ENCODE measurements at regions not wholly inside any gene's neighbourhood (a gene's known extent, or its start where the extent isn't known, plus 50 kb on each side); places are given as distances from the start of the nearest gene placed in this dataset.

DNA sequence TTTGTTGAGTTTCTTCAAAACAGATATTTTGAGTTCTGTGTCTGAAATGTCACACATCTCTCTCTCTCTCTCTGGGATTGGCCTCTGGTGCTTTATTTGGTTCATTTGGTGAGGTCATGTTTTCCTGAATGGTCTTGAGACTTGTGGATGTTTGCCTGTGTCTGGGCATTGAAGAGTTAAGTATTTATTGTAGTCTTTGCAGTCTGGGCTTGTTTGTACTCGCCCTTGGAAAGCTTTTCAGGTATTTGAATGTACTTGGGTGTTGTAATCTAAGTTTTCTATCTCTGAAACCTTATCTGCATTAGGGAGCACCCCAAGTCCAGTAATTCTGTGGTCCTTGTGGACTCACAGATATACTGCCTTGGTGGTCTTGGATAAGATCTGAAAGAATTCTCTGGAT lies 106.7 kb upstream of the PRSS58 start:
- H3K4me3 ChIP-seq (ENCODE audit: low read depth, low read length) = no peak overlapping the region
- DNase-seq (ENCODE audit: low read depth) = no peak

DNA sequence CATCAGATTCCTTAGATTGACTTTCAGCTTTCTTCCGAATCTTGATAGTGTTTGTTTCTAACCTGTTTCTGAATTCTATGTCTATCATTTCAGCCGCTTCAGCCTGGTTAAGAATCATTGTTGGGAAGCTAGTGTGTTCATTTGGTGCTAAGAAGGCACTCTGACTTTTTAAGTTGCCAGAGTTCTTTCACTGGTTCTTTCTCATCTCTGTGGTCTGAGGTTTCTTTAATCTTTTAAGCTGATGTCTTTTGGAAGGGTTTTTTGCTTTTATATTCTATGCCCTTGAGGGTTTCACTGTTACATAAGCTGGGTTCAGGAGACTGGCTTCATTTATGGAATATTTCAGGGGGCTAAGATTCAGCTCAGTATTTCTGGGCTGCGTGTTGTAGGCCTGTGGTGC lies 104.5 kb upstream of the PRSS58 start:
- no peak for DNase-seq (ENCODE audit: low read depth)

DNA sequence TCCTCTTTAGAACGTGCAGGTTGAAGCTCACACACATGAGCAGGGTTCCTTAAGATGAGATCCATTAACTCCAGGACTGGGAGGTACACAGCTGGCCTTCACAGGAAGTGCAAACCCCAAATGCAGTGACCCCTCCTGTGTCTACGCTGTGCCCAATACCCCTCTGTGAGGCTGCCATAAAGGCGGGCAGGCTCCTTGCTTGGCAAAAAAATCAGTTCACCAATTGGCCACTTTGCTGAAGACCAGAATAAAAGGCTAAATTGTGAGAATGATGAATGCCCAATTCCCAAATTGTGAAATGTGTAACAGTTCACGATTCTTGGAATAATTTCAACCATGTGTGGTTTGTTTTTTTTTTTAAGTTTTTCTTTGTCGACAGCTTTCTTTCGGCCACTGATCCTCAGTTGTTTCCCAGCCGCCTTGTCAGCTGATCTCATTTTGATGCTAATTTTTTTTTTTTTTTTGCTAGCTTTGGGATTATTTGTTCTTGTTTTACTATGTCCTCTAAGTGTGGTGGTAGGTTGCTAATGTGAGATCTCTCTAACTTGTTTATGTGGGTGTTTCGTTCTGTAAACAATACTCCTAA lies 101.9 kb upstream of the PRSS58 start:
- peak; percentile 11 for DNase-seq (ENCODE audit: low read depth)
- no peak overlapping the region for H3K4me3 ChIP-seq (ENCODE audit: low read depth, low read length)

More for the DNA sequence above, 104.5 kb upstream of the PRSS58 start:
- H3K4me3 ChIP-seq (ENCODE audit: low read depth, low read length) = no peak overlapping the region

DNA sequence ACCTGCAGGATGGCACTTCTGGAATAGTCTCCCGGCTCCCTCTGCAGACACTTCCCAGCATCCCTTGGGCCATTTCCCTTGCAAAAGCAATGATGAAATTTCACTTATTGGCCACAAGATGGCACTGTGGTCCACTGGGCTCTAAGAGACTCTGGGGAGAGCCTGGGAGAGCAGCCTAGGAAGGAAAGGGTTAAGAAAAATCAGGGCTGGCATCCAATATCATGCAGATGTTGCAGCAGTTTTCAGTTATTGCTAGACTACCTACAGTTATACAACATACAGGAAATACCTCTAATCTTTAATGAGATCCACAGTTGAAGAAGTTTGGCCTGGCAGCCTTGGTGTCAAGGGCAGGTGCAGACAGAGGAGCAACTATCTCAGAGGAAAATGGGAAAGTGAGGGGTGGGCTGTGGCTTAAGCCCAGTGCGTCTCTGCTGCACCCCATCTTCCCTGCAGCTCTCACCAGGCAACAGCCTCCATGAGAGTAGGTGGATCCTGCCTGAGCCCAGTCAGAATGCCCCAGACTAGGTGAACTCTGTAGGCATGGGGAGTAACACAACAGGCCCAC lies 100.2 kb upstream of the PRSS58 start:
- no peak overlapping the region for H3K4me3 ChIP-seq (ENCODE audit: low read depth, low read length)
- DNase-seq (ENCODE audit: low read depth) = peak; percentile 54

DNA sequence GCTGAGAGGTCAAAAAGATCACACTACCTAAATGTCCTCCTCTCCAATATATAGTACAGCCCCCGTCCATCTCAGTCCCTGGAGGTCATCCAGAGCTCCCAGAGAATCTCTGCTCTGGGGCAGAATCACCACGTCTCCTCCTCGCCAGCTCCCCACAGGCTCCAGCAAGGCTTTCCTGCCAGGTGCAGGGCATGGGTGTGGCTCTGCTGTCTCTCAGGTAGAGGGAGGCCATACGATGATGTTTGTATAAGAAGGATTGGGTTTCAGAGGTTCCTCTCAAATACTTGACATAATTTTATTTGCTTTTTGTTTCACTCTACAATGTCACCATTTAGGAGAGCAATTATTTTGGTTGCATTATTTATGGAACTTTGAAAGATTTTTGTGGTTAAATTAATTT lies 98.3 kb upstream of the PRSS58 start:
- DNase-seq (ENCODE audit: low read depth) = no peak

DNA sequence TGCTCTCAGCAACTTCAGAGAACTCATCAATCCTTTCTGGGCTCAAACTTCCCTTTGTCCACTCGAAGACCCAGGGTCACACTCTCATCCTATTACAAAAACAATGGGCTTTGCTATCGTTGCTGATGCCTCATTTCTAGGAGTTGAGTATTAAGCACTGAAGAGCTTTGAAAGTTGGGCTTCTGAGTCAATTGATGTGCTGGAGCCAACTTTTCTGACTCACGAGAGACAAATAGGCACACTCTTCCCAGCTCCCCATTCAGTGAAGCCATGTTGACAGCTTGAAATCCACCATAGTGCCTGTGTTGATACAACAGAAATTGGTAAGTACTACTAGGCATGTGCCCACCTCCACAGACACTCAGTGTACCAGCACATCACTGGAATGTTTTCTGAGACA lies 97.5 kb upstream of the PRSS58 start:
- H3K4me3 ChIP-seq (ENCODE audit: low read depth, low read length) = no peak overlapping the region
- peak; percentile 71 for DNase-seq (ENCODE audit: low read depth)

More for the DNA sequence above, 98.3 kb upstream of the PRSS58 start:
- no peak overlapping the region for H3K4me3 ChIP-seq (ENCODE audit: low read depth, low read length)

DNA sequence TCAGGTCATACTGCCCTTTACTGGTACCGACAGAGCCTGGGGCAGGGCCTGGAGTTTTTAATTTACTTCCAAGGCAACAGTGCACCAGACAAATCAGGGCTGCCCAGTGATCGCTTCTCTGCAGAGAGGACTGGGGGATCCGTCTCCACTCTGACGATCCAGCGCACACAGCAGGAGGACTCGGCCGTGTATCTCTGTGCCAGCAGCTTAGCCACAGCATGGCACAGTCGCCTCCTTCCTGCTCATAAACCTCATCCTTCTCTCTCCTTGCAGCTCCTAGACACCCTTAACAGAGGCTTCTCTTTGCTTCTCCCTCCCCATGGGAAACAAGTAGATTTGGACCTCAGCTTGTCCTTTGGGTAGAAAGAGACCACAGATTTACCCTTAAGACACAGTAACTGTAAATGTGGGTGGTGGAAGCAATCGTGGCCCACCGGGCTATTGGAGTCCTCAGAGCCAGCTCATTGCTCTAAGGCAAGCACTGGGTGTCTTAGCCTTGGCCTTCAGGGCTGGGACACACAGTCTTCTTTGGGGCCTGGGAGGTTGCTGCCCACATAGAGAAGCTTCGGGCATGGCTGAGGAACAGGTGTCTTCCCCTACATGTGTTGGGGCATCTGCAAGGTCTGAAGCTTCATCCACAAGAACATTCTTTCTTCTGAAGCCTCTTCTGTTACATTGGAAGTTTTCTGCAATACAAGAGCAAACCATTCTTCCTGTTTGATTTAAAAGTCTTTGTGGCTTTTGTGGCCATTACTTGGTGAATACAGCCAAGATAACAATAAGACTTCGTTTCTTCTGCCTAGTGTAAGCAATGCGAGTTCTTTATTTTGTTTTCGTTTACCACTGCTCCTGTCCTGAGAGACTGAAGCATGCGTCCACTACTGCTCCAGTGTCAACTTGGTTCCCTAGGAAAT lies 95.5 kb upstream of the PRSS58 start:
- H3K4me3 ChIP-seq (ENCODE audit: low read depth, low read length) = no peak overlapping the region
- no peak for DNase-seq (ENCODE audit: low read depth)

DNA sequence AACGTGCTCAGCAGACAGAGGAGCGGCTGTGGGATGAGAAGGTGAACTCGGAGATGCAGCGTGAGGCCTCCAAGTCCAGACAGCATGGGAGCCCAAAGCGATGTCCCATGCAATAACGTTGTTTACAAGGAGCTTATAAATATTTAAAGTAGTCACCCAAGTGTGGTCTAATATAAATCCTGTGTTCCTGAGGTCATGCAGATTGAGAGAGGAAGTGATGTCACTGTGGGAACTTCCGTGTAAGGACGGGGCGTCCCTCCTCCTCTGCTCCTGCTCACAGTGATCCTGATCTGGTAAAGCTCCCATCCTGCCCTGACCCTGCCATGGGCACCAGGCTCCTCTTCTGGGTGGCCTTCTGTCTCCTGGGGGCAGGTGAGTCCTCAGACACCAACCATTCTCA lies 94.7 kb upstream of the PRSS58 start:
- no peak for DNase-seq (ENCODE audit: low read depth)
- H3K4me3 ChIP-seq (ENCODE audit: low read depth, low read length) = no peak overlapping the region

DNA sequence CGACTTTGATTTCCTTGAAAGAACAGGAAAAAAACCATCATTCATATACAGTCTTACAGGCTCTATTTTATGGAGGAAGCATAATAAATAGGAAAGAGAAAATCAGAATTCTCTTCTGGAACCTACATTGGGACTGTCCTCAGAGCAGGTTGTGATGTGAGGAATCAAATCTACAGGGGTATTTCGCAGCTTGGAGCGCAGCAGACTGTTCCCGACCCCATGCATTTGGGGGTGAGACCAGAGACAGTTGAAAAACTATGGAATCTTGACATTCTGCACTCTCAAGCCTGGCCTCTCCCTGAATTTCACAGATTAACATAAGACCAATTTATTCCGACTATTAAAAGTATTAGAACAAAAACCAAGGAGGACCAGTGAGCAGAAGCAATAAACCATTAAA lies 93.3 kb upstream of the PRSS58 start:
- no peak for DNase-seq (ENCODE audit: low read depth)
- H3K4me3 ChIP-seq (ENCODE audit: low read depth, low read length) = no peak overlapping the region

DNA sequence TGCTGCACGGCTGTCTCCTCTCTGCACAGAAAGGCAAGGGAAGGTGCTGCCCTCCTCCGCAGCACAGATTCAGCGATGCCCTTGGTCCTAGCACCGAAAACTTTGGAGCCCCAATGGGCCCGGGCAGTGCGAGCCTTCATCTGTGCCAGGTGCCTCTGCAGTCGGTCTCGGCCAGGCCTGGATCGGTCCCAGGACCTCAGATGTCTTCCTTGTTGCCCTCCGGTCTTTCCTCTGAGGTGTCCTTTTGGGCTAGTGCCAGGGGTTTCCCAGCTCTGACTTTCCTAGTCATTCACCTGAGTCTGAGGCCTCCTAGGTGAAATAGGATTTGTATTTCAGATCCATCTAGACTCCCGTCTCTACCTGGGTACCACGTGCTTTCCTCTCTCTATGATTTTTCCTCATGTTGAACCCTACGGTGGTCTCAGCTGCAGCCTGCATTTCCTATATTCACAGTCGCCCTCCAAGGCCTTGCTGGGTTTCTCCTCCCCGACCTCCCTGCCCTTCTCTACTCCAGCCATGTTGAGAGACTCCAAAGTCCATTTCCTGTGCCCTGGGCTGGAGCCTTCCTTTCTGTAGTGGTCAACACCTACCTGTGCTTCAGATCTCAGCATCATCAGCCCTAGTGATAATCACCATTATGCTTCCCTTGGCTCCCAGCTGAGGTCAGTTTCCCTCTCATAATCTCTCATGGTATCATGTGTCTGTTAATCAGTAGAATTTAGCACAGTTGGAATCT lies 92.0 kb upstream of the PRSS58 start:
- H3K4me3 ChIP-seq (ENCODE audit: low read depth, low read length) = no peak overlapping the region
- DNase-seq (ENCODE audit: low read depth) = no peak

DNA sequence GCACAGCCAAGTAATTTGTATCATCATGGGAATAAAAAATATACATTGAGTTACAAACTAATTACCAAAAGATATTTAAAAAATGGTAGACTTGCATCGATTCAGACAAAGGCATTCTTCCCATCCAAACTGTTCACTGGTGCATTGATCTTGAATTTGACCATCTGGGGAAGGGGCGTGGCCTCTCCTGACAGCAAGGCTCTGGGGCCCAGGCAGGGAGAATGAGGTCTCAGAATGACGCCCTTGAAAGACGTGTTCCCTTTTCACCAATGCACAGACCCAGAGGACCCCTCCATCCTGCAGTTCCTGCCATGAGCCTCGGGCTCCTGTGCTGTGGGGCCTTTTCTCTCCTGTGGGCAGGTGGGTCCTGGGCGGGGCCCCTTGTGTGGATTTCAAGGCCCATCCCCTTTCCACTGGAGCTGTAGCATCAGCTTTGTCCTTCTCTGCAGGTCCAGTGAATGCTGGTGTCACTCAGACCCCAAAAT lies 91.1 kb upstream of the PRSS58 start:
- DNase-seq (ENCODE audit: low read depth) = no peak
- no peak overlapping the region for H3K4me3 ChIP-seq (ENCODE audit: low read depth, low read length)

DNA sequence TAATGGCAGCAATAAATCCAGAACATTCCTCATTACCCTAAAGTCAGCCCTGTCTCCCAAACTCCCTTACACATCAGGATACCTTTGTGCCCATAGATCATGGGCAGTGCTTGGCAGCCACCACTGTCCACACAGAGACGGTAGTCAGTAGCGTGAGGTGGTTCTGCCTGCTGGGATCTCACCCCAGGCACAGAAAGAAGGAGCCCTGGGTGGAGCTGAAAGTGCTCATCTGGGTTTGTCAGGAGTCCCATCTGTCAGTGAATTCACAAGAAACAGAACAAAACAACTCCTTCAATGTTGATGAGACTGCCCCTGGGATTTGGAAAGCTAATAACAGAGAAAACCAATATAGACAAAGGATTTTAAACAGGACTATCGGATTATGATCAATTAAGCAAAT lies 90.2 kb upstream of the PRSS58 start:
- DNase-seq (ENCODE audit: low read depth) = no peak

DNA sequence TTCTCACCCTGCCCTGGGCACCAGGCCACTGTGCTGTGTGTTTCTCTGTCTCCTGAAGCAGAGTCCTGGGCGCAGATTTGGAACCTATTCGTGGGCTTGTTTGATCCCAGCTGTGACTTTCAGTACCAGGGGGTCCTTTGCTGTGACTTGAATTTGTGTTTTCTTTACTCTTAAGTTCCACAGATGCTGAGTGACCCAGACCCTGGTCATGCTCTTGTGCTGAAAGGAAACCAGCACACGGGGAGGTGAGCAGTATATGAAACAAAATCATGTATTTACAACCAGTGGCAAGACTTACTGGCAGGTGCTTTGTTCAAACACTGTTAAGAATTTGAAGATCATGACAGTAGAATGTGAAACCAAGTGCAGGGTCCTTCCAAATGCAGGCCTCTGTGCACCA lies 89.2 kb upstream of the PRSS58 start:
- no peak overlapping the region for H3K4me3 ChIP-seq (ENCODE audit: low read depth, low read length)
- no peak for DNase-seq (ENCODE audit: low read depth)

More for the DNA sequence above, 90.2 kb upstream of the PRSS58 start:
- no peak overlapping the region for H3K4me3 ChIP-seq (ENCODE audit: low read depth, low read length)

DNA sequence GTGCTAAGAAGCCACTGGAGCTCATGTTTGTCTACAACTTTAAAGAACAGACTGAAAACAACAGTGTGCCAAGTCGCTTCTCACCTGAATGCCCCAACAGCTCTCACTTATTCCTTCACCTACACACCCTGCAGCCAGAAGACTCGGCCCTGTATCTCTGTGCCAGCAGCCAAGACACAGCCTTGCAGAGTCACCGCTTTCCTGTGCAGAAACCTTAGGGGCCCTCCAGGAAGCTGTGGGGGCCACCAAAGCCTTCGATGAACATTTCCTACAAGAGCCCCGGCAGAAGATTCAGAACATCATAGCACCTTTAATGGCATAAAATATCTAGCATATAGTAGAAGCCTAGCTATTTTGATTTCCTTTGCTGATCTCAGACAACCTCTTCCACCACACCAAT lies 88.0 kb upstream of the PRSS58 start:
- H3K4me3 ChIP-seq (ENCODE audit: low read depth, low read length) = no peak overlapping the region
- DNase-seq (ENCODE audit: low read depth) = no peak

DNA sequence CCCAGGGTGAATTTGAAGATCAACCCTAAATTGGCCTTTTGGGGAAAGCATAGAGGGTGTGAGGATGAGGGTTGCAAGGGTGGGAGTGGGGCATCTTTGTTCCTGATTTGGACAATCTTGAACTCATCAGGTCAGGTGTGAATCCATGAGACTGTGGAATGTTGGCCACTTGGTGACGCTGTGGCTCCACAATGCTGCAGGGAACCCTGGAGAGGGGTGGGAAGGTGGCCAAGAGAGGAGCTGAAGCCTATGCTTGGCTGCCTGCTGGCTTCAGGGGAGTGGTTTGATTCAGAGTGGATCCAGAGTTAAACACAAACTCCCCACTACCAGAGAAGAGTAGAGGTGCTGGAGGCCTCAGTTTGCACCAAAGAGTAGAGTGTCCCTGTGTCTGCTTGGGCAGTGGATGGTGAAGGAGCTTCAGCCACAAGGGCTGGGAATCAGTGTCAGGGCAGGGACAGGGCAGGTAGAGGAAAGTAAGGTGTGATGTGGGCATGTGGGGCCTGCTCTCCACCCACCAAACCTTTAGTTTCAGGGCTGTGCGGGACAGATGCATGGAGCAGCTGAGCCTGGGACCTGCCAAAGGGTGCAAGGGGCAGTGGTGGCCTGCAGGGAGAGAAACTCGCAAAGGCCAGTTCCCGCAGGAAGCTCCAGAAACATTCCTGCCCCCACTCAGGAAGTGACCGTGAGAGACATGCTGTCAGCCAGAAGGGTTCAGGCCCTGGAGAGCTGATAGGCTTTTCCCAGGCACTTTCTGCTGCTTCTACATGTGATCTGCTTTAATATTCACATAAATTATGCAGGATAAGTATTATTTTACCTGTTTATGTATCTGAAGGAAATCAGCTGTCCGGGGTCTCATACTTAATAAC lies 81.0 kb upstream of the PRSS58 start:
- no peak for DNase-seq (ENCODE audit: low read depth)
- H3K4me3 ChIP-seq (ENCODE audit: low read depth, low read length) = no peak overlapping the region

DNA sequence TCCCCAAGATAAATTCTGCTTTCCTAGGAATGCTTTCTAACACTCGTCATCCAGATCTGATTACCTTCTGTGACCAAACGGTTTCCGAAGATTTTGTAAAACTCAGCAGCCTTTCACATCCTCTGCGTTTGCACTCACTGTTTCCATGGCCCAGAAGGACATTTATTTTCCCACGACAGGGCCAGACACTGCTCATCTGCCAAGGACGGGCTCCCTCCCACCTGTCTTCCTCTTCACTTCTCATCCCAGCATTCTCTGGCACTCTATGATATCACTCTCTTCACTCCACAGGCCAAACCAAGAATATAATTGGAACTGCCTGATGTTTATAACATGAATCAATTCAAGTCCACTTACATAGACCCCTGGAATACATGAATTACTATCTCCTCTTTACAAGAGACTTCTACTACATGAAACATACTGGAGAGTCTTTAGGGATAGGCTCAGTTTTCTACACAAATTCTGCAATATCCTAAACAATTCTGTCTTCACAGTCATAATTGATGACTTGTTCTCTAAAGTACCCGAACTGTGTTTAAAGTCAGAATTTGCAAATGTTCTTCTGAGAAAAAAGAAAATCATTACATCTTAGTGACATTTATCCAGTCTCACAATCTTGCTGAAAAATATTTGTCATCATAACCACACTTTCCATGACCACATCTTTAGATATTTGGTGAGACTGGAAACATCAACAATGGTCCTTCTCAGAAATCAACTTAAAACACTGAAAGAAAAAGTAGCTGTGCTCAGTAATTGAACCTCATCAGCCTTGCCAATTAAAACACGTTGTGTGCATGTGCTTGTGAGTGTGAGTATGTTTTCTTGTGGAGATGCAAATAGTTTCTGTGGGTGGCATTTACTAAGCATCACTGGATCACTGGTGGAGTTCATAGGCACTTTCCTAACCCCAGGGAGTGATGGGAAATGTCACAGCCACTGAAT lies 79.5 kb upstream of the PRSS58 start:
- H3K4me3 ChIP-seq (ENCODE audit: low read depth, low read length) = no peak overlapping the region
- no peak for DNase-seq (ENCODE audit: low read depth)

DNA sequence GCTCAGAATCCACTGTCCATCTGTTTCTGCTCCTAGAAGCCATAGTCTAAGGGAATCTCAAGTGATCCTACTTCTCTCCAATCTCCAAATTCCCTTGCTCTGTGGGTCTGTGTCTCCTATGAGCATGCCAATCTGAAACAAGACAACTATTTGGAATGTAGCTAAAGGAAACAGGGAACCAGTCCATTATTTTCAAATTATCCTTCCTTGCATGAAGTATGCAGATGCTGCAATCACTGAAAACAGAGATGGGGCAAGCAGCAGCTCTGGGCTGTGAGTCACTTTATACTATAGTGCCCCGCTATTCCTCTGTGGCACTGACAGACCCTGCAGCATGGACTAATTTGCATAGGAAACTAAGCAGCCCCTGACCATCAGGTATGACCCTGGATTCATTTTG lies 76.9 kb upstream of the PRSS58 start:
- no peak overlapping the region for H3K4me3 ChIP-seq (ENCODE audit: low read depth, low read length)
- peak; percentile 5 for DNase-seq (ENCODE audit: low read depth)

DNA sequence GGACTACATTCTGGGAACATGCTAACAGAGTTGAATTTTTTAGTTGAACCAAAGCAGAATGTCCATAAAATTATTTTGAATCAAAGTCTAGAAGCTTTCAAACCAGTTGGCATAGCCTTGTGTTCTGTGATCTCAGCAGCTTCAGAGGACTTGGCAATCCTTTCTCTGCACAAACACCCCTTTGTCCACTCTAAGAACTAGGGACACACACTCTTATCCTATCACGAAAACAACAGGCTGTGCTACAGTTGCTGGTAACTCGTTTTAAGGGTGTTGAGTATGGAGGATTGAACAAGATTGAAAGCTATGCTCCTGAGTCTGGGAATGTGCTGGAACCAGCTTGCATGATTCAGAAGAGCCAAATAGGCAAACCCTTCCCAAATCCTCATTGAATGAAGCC lies 76.4 kb upstream of the PRSS58 start:
- DNase-seq (ENCODE audit: low read depth) = no peak
- H3K4me3 ChIP-seq (ENCODE audit: low read depth, low read length) = no peak overlapping the region
